HEK293 (cell line): ENCODE measurements at regions not wholly inside any gene's neighbourhood (a gene's known extent, or its start where the extent isn't known, plus 50 kb on each side); places are given as distances from the start of the nearest gene placed in this dataset.

Experiments used
- CTCF ChIA-PET: fragments of 350-600 bp; formaldehyde crosslinking; extraction: SDS; loops from one replicate; lab custom pipeline; 2021; ENCODE audit warnings: antibody characterized with exemption; lab: Yijun Ruan, JAX
- POLR2A ChIA-PET: fragments of 300-600 bp; formaldehyde crosslinking; extraction: SDS; loops from one replicate; lab custom pipeline; 2020; ENCODE audit warnings: antibody characterized with exemption, inconsistent platforms; lab: Yijun Ruan, JAX
- H3K27ac ChIP-seq: fragments of 200-500 bp; sonication (Bioruptor generic); 2 replicates; pipeline ENCODE4 v1.5.1; 2014; ENCODE audit warnings: low read depth, low read length, control low read depth, inconsistent platforms; ENCODE audit errors: extremely low read depth
- H3K36me3 ChIP-seq, 2 experiments: fragments of 200-500 bp in 1 of 2; sonication (Bioruptor generic) in 1 of 2; 1 replicate in 1 of 2; 2 replicates in 1 of 2; pipeline ENCODE4 v1.5.1; 2014 to 2017; ENCODE audit warnings: inconsistent platforms in 2 of 2, low read length in 2 of 2; ENCODE audit not compliant: control insufficient read depth in 2 of 2, insufficient read depth in 1 of 2
- H3K4me1 ChIP-seq: fragments of 200-500 bp; sonication (Bioruptor generic); 2 replicates; pipeline ENCODE4 v1.5.1; 2014; ENCODE audit warnings: mild to moderate bottlenecking, low read length, inconsistent platforms; ENCODE audit not compliant: control insufficient read depth, insufficient read depth
- H3K4me3 ChIP-seq: 2 replicates; pipeline ENCODE4 v1.5.1; 2011; ENCODE audit warnings: low read depth, mild to moderate bottlenecking, control low read depth, low read length, moderate library complexity
- H3K9me3 ChIP-seq: fragments of 200-500 bp; sonication (Bioruptor generic); 2 replicates; pipeline ENCODE4 v1.5.1; 2014; ENCODE audit warnings: low read depth, low read length, inconsistent platforms; ENCODE audit not compliant: control insufficient read depth, insufficient read depth
- KLF16 ChIP-seq: fragments of 450-650 bp; formaldehyde crosslinking; IDR thresholded peaks from 2 replicates; pipeline ENCODE4 v1.5.1; 2017; ENCODE audit warnings: missing biosample characterization, missing genetic modification characterization
- MZF1 ChIP-seq: fragments of 450-650 bp; formaldehyde crosslinking; IDR thresholded peaks from 2 replicates; pipeline ENCODE4 v1.5.1; 2017; ENCODE audit warnings: missing biosample characterization, missing genetic modification characterization, borderline replicate concordance
- PRDM1 ChIP-seq: fragments of 450-650 bp; formaldehyde crosslinking; IDR thresholded peaks from 2 replicates; pipeline ENCODE4; 2016; ENCODE audit warnings: missing biosample characterization, missing genetic modification characterization
- WT1 ChIP-seq: fragments of 450-650 bp; formaldehyde crosslinking; IDR thresholded peaks from 2 replicates; pipeline ENCODE4 v1.5.1; 2016; ENCODE audit warnings: missing biosample characterization, missing genetic modification characterization
- ZNF140 ChIP-seq: fragments of 450-650 bp; formaldehyde crosslinking; IDR thresholded peaks from 2 replicates; pipeline ENCODE4 v1.5.1; 2016; ENCODE audit warnings: missing biosample characterization, missing genetic modification characterization
- ZNF391 ChIP-seq: fragments of 450-650 bp; formaldehyde crosslinking; IDR thresholded peaks from 2 replicates; pipeline ENCODE4 v1.5.1; 2016; ENCODE audit warnings: low read depth, missing biosample characterization, missing genetic modification characterization, borderline replicate concordance
- ZNF624 ChIP-seq: fragments of 450-650 bp; formaldehyde crosslinking; IDR thresholded peaks from 2 replicates; pipeline ENCODE4 v1.5.1; 2017; ENCODE audit warnings: missing biosample characterization, missing genetic modification characterization
- ZNF654 ChIP-seq: fragments of 450-650 bp; formaldehyde crosslinking; IDR thresholded peaks from 2 replicates; pipeline ENCODE4 v1.5.1; 2016; ENCODE audit warnings: low read depth, missing biosample characterization, missing genetic modification characterization
- TF ChIP-seq, protein P1 (sequence below): fragments of 450-650 bp; formaldehyde crosslinking; IDR thresholded peaks from 2 replicates; pipeline ENCODE4; 2016; ENCODE audit warnings: missing biosample characterization, missing genetic modification characterization
- TF ChIP-seq, protein P2 (sequence below): fragments of 450-650 bp; formaldehyde crosslinking; IDR thresholded peaks from 2 replicates; pipeline ENCODE4 v1.5.1; 2016; ENCODE audit warnings: missing biosample characterization, missing genetic modification characterization
- TF ChIP-seq, protein P3 (sequence below): fragments of 450-650 bp; formaldehyde crosslinking; IDR thresholded peaks from 2 replicates; pipeline ENCODE4 v1.5.1; 2017; ENCODE audit warnings: missing biosample characterization, mild to moderate bottlenecking, missing genetic modification characterization, moderate library complexity
- TF ChIP-seq, protein P4 (sequence below): fragments of 450-650 bp; formaldehyde crosslinking; IDR thresholded peaks from 2 replicates; pipeline ENCODE4 v1.5.1; 2016; ENCODE audit warnings: missing biosample characterization, missing genetic modification characterization
- TF ChIP-seq, protein P5 (sequence below): fragments of 450-650 bp; IDR thresholded peaks from 2 replicates; pipeline ENCODE4 v1.5.1; 2018; ENCODE audit warnings: missing biosample characterization, missing genetic modification characterization
- TF ChIP-seq, protein P6 (sequence below): fragments of 450-650 bp; formaldehyde crosslinking; IDR thresholded peaks from 2 replicates; pipeline ENCODE4 v1.5.1; 2017; ENCODE audit warnings: missing biosample characterization, missing genetic modification characterization
- TF ChIP-seq, protein P7 (sequence below): fragments of 450-650 bp; formaldehyde crosslinking; IDR thresholded peaks from 2 replicates; pipeline ENCODE4 v1.5.0; 2017; ENCODE audit warnings: missing biosample characterization, missing genetic modification characterization, borderline replicate concordance
- TF ChIP-seq, protein P8 (sequence below): fragments of 450-650 bp; formaldehyde crosslinking; IDR thresholded peaks from 2 replicates; pipeline ENCODE4 v1.5.1; 2016; ENCODE audit warnings: missing biosample characterization, missing genetic modification characterization

DNA sequence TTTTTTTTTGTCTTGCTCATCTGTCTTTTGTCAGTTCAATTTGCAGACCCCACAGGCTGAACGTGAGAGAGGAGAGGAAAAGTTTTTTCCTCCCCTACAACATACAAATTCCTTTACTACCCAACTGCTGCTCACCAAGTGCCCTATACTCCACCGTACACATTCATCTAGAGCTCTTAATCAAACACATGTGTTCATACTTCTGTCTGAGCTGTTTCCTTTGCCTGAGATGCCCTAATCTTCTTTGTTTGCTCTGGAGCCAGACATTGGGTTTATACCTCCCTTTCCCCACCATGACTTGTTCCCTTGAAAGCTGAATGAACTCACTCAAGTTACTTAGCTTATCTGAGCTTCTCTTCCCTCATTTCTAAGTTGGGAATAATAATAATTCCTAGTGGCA is 122.7 kb upstream of the RASGRP1 start:
- H3K4me1 ChIP-seq: no peaks in the 10 kb centered on the region
- CTCF ChIA-PET: interaction anchor here (0.6 to 4.3 kb wide), 9 partner anchors 10 to 692 kb away, joined by 3 to 24 read pairs (median 5); no protein-coding TSS in a partner anchor
- POLR2A ChIA-PET: no interaction called here
- no peak overlapping the region for H3K27ac ChIP-seq
- no peak for TF ChIP-seq WT1
- no peak for TF ChIP-seq ZNF391
- no peak for TF ChIP-seq PRDM1 (tag by site-specific recombination)
- TF ChIP-seq ZNF654 (tag by site-specific recombination): no peak
- no peak overlapping the region for H3K4me3 ChIP-seq
- no peaks in the 10 kb centered on the region for H3K9me3 ChIP-seq
- H3K36me3 ChIP-seq: no peaks in the 10 kb centered on the region

DNA sequence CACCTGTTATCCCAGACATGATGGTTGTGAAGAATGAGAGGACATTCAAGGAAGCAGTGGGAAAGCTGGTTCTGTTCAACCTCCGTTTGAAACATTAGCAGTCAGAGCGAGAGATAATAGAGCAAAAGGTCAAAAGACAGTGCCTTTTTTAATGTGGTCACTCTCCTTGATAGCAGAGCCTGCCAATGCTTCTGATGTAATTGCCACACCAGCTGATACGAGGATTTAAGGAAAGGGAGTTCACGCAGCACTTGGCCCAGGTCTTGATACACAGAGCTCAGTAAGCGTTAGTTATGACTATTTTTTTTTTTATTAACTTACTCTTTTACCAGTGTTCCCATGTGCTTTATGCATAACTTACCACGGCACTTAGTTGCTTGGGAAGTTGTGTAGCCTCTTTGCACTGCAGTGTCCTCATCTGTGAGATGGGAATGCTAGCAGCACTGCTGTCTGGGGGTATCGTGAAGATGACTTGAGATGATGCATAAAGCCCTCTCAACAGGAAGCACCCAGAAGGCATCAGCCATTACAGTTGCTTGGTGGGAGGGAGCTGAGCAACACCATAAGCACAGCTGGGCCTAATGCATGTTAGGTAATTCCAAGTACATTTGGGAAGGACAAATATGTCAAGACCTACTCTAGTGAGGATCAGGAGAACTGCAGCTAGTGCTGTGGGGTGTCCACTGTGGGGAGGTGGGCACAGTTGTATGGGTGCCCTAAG is 123.3 kb upstream of the RASGRP1 start:
- H3K36me3 ChIP-seq: no peaks in the 10 kb centered on the region
- POLR2A ChIA-PET: no interaction called here
- H3K9me3 ChIP-seq: no peaks in the 10 kb centered on the region
- H3K4me3 ChIP-seq: no peak overlapping the region
- H3K27ac ChIP-seq: no peak overlapping the region
- H3K4me1 ChIP-seq: no peaks in the 10 kb centered on the region
- CTCF ChIA-PET: interaction anchor here (0.7 to 4.3 kb wide), 10 partner anchors 9 to 1069 kb away, joined by 3 to 31 read pairs (median 5); partner anchors contain the start of gene RASGRP1
- TF ChIP-seq, protein P1, sequence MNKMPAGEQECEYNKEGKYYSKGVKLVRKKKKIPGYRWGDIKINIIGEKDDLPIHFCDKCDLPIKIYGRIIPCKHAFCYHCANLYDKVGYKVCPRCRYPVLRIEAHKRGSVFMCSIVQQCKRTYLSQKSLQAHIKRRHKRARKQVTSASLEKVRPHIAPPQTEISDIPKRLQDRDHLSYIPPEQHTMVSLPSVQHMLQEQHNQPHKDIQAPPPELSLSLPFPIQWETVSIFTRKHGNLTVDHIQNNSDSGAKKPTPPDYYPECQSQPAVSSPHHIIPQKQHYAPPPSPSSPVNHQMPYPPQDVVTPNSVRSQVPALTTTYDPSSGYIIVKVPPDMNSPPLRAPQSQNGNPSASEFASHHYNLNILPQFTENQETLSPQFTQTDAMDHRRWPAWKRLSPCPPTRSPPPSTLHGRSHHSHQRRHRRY (tag by site-specific recombination): no peak
- TF ChIP-seq ZNF140 (tag by site-specific recombination) (no peak), KLF16 (tag by site-specific recombination) (no peak), ZNF624 (tag by site-specific recombination) (no peak), MZF1 (no peak)
- TF ChIP-seq, protein P2, sequence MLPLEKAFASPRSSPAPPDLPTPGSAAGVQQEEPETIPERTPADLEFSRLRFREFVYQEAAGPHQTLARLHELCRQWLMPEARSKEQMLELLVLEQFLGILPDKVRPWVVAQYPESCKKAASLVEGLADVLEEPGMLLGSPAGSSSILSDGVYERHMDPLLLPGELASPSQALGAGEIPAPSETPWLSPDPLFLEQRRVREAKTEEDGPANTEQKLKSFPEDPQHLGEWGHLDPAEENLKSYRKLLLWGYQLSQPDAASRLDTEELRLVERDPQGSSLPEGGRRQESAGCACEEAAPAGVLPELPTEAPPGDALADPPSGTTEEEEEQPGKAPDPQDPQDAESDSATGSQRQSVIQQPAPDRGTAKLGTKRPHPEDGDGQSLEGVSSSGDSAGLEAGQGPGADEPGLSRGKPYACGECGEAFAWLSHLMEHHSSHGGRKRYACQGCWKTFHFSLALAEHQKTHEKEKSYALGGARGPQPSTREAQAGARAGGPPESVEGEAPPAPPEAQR (tag by site-specific recombination): no peak
- TF ChIP-seq, protein P3, sequence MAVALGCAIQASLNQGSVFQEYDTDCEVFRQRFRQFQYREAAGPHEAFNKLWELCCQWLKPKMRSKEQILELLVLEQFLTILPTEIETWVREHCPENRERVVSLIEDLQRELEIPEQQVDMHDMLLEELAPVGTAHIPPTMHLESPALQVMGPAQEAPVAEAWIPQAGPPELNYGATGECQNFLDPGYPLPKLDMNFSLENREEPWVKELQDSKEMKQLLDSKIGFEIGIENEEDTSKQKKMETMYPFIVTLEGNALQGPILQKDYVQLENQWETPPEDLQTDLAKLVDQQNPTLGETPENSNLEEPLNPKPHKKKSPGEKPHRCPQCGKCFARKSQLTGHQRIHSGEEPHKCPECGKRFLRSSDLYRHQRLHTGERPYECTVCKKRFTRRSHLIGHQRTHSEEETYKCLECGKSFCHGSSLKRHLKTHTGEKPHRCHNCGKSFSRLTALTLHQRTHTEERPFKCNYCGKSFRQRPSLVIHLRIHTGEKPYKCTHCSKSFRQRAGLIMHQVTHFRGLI: no peak
- TF ChIP-seq, protein P4, sequence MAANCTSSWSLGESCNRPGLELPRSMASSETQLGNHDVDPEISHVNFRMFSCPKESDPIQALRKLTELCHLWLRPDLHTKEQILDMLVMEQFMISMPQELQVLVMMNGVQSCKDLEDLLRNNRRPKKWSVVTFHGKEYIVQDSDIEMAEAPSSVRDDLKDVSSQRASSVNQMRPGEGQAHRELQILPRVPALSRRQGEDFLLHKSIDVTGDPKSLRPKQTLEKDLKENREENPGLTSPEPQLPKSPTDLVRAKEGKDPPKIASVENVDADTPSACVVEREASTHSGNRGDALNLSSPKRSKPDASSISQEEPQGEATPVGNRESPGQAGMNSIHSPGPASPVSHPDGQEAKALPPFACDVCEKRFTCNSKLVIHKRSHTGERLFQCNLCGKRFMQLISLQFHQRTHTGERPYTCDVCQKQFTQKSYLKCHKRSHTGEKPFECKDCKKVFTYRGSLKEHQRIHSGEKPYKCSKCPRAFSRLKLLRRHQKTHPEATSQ (tag by site-specific recombination): no peak
- TF ChIP-seq, protein P5, sequence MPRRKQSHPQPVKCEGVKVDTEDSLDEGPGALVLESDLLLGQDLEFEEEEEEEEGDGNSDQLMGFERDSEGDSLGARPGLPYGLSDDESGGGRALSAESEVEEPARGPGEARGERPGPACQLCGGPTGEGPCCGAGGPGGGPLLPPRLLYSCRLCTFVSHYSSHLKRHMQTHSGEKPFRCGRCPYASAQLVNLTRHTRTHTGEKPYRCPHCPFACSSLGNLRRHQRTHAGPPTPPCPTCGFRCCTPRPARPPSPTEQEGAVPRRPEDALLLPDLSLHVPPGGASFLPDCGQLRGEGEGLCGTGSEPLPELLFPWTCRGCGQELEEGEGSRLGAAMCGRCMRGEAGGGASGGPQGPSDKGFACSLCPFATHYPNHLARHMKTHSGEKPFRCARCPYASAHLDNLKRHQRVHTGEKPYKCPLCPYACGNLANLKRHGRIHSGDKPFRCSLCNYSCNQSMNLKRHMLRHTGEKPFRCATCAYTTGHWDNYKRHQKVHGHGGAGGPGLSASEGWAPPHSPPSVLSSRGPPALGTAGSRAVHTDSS (tag by site-specific recombination): no peak
- TF ChIP-seq, protein P6, sequence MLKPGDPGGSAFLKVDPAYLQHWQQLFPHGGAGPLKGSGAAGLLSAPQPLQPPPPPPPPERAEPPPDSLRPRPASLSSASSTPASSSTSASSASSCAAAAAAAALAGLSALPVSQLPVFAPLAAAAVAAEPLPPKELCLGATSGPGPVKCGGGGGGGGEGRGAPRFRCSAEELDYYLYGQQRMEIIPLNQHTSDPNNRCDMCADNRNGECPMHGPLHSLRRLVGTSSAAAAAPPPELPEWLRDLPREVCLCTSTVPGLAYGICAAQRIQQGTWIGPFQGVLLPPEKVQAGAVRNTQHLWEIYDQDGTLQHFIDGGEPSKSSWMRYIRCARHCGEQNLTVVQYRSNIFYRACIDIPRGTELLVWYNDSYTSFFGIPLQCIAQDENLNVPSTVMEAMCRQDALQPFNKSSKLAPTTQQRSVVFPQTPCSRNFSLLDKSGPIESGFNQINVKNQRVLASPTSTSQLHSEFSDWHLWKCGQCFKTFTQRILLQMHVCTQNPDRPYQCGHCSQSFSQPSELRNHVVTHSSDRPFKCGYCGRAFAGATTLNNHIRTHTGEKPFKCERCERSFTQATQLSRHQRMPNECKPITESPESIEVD: no peak
- TF ChIP-seq, protein P7, sequence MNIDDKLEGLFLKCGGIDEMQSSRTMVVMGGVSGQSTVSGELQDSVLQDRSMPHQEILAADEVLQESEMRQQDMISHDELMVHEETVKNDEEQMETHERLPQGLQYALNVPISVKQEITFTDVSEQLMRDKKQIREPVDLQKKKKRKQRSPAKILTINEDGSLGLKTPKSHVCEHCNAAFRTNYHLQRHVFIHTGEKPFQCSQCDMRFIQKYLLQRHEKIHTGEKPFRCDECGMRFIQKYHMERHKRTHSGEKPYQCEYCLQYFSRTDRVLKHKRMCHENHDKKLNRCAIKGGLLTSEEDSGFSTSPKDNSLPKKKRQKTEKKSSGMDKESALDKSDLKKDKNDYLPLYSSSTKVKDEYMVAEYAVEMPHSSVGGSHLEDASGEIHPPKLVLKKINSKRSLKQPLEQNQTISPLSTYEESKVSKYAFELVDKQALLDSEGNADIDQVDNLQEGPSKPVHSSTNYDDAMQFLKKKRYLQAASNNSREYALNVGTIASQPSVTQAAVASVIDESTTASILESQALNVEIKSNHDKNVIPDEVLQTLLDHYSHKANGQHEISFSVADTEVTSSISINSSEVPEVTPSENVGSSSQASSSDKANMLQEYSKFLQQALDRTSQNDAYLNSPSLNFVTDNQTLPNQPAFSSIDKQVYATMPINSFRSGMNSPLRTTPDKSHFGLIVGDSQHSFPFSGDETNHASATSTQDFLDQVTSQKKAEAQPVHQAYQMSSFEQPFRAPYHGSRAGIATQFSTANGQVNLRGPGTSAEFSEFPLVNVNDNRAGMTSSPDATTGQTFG: no peak
- TF ChIP-seq, protein P8, sequence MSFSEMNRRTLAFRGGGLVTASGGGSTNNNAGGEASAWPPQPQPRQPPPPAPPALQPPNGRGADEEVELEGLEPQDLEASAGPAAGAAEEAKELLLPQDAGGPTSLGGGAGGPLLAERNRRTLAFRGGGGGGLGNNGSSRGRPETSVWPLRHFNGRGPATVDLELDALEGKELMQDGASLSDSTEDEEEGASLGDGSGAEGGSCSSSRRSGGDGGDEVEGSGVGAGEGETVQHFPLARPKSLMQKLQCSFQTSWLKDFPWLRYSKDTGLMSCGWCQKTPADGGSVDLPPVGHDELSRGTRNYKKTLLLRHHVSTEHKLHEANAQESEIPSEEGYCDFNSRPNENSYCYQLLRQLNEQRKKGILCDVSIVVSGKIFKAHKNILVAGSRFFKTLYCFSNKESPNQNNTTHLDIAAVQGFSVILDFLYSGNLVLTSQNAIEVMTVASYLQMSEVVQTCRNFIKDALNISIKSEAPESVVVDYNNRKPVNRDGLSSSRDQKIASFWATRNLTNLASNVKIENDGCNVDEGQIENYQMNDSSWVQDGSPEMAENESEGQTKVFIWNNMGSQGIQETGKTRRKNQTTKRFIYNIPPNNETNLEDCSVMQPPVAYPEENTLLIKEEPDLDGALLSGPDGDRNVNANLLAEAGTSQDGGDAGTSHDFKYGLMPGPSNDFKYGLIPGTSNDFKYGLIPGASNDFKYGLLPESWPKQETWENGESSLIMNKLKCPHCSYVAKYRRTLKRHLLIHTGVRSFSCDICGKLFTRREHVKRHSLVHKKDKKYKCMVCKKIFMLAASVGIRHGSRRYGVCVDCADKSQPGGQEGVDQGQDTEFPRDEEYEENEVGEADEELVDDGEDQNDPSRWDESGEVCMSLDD (tag by site-specific recombination): no peak
